ENCODE measurements at regions not wholly inside any gene's neighbourhood (a gene's known extent, or its start where the extent isn't known, plus 50 kb on each side); places are given as distances from the start of the nearest gene placed in this dataset.

DNA sequence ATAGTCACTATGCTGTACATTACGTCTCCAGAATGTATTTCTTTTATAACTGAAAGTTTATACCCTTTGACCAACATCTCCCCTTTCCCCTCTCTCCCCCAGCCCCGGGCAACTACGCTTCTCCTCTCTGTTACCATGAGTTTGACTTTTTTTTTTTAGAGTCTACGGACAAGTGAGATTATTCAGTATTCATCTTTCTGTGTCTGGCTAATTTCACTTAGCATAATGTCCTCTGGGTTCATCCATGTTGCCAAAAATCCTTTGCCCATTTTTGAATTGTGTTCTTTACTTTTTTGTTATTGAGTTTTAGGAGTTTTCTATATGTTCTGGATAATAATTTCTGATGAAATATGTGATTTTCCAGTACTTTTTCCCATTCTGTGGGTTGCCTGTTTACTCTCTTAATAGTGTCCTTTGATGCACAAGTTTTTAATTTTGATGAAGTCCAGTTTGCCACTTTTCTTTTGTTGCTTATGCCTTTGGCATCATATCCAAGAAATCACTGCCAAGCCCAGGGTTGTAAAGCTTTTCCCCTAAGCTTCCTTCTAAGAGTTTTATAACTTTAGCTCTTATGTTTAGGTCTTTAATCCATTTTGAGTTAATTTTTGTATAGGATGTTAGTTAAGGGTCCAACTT is 126.7 kb upstream of the NSMCE3 start:
- TF ChIP-seq, protein P1, sequence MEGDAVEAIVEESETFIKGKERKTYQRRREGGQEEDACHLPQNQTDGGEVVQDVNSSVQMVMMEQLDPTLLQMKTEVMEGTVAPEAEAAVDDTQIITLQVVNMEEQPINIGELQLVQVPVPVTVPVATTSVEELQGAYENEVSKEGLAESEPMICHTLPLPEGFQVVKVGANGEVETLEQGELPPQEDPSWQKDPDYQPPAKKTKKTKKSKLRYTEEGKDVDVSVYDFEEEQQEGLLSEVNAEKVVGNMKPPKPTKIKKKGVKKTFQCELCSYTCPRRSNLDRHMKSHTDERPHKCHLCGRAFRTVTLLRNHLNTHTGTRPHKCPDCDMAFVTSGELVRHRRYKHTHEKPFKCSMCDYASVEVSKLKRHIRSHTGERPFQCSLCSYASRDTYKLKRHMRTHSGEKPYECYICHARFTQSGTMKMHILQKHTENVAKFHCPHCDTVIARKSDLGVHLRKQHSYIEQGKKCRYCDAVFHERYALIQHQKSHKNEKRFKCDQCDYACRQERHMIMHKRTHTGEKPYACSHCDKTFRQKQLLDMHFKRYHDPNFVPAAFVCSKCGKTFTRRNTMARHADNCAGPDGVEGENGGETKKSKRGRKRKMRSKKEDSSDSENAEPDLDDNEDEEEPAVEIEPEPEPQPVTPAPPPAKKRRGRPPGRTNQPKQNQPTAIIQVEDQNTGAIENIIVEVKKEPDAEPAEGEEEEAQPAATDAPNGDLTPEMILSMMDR (IDR thresholded peaks at IDR 0.05), result no peak
- no peak for TF ChIP-seq POLR2AphosphoS5 (IDR thresholded peaks at IDR 0.05)

All from stomach (tissue), 4 donors.